Adrenal gland (tissue), 5 donors: ENCODE measurements at regions not wholly inside any gene's neighbourhood (a gene's known extent, or its start where the extent isn't known, plus 50 kb on each side); places are given as distances from the start of the nearest gene placed in this dataset.

Experiments used
- POLR2A ChIP-seq, 2 donors: fragments of 450-650 bp; IDR thresholded peaks; one replicate each; pipeline ENCODE4 v1.6.1; 2017; ENCODE audit warnings: antibody characterized with exemption in 2 of 2, mild to moderate bottlenecking in 2 of 2, moderate library complexity in 1 of 2
- TF ChIP-seq, protein P1 (sequence below), 6 experiments: fragments of 450-650 bp in 4 of 6; fragments of 200-600 bp in 2 of 6; sonication (generic) in 1 of 6; IDR thresholded peaks; 1 replicate in 5 of 6; 2 replicates in 1 of 6; pipeline versions ENCODE4 v1.5.1 to v1.8.0; 2016 to 2021; ENCODE audit warnings: antibody characterized with exemption in 6 of 6, mild to moderate bottlenecking in 2 of 6, moderate library complexity in 1 of 6
- donor health status: DM: no; HTN: no; CAD: no.

DNA sequence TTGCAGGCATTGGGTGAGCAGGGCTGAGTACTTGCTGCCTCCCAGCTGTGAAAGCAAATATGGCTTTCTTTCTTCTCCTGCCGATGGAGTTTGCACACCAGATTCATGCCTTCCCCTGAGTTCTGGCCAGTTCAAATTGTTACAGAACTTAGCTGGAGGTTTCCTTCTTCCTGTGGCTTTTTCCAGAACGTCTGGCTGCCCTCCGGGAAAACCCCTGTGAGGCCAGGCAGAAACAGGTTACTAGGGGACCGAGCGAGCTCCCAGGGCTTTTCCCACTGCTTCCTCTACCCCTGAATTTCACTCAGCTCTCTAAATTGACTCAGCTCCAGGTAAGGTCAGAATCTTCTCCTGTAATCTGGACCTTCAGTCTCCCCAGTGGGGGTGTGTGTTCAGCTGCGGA lies 482.4 kb downstream of the C4orf33 start:
- TF ChIP-seq, protein P1, sequence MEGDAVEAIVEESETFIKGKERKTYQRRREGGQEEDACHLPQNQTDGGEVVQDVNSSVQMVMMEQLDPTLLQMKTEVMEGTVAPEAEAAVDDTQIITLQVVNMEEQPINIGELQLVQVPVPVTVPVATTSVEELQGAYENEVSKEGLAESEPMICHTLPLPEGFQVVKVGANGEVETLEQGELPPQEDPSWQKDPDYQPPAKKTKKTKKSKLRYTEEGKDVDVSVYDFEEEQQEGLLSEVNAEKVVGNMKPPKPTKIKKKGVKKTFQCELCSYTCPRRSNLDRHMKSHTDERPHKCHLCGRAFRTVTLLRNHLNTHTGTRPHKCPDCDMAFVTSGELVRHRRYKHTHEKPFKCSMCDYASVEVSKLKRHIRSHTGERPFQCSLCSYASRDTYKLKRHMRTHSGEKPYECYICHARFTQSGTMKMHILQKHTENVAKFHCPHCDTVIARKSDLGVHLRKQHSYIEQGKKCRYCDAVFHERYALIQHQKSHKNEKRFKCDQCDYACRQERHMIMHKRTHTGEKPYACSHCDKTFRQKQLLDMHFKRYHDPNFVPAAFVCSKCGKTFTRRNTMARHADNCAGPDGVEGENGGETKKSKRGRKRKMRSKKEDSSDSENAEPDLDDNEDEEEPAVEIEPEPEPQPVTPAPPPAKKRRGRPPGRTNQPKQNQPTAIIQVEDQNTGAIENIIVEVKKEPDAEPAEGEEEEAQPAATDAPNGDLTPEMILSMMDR (IDR thresholded peaks at IDR 0.05): no peak
- TF ChIP-seq POLR2A (IDR thresholded peaks at IDR 0.05): no peak
